ENCODE measurements at regions not wholly inside any gene's neighbourhood (a gene's known extent, or its start where the extent isn't known, plus 50 kb on each side); places are given as distances from the start of the nearest gene placed in this dataset.

DNA sequence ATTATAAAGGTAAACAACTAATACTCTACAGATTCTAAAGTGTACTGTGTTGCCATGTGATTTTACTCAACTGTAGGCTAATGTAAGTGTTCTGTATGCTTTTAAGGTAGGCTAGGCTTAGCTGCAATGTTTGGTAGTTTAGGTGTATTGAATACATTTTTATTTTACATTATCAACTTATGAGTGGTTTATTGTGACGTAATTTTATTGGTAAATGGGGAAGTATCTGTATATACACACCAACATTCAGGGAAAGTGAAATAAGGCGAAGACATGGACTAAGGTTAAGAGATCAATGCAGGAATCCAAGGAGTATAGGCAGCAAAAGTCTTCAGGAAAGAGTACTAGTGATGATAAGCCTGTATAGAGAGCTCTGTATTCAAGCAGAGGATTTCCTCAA is 365.8 kb upstream of the MGAT4C start:
- H3K27ac Mint-ChIP-seq = no peak overlapping the region
- Histone ChIP-seq H4K20me1 (ENCODE audit: insufficient read depth, low read length) (no peaks in the 10 kb centered on the region), H3K27me3 (ENCODE audit: control insufficient read depth in 2 of 2, insufficient read depth in 2 of 2, low read length in 2 of 2) (no peaks in the 10 kb centered on the region), H3K36me3 (replicated peaks in 1 of 2; ENCODE audit: control insufficient read depth in 1 of 2, insufficient read depth in 2 of 2, low read length in 2 of 2) (no peaks in the 10 kb centered on the region), H3K4me1 (ENCODE audit: control insufficient read depth in 1 of 2, insufficient read depth in 2 of 2, low read length in 2 of 2) (no peaks in the 10 kb centered on the region), H3K27ac (ENCODE audit: low read depth in 1 of 2, low read length in 2 of 2) (no peak overlapping the region), H3K4me3 (replicated peaks in 1 of 3; ENCODE audit: low read depth in 2 of 3, low read length in 3 of 3) (no peak overlapping the region), H3K9me3 (replicated peaks in 1 of 2; ENCODE audit: control insufficient read depth in 1 of 2, insufficient read depth in 1 of 2, low read length in 2 of 2) (peaks cover 9 to 10% of the 10 kb centered on the region in 2 donors), H3K79me2 (ENCODE audit: insufficient read depth, low read length) (no peaks in the 10 kb centered on the region), H3K4me2 (replicated peaks; ENCODE audit: extremely low read depth, low read length, poor library complexity, severe bottlenecking) (no peak overlapping the region), H3K9ac (ENCODE audit: insufficient read depth, low read length, poor library complexity, severe bottlenecking) (no peak overlapping the region), H2AFZ (ENCODE audit: insufficient read depth, low read depth, low read length, poor library complexity, severe bottlenecking) (no peak overlapping the region)
- DNase-seq = no peak
- H3K4me3 Mint-ChIP-seq = no peak overlapping the region
- H3K36me3 Mint-ChIP-seq = no peaks in the 10 kb centered on the region
- no peaks in the 10 kb centered on the region for H3K27me3 Mint-ChIP-seq (ENCODE audit: low read depth in 3 of 3)
- intact Hi-C loops (cut with micrococcal nuclease) = no loop called here
- WGBS (ENCODE audit: insufficient coverage) = no CpG with 5 or more reads among the region's 2 CpGs
- H3K4me1 Mint-ChIP-seq = no peaks in the 10 kb centered on the region
- peaks cover 0 to 7% (median 2%) of the 10 kb centered on the region in 7 donors for H3K9me3 Mint-ChIP-seq
- TF ChIP-seq, protein P1, sequence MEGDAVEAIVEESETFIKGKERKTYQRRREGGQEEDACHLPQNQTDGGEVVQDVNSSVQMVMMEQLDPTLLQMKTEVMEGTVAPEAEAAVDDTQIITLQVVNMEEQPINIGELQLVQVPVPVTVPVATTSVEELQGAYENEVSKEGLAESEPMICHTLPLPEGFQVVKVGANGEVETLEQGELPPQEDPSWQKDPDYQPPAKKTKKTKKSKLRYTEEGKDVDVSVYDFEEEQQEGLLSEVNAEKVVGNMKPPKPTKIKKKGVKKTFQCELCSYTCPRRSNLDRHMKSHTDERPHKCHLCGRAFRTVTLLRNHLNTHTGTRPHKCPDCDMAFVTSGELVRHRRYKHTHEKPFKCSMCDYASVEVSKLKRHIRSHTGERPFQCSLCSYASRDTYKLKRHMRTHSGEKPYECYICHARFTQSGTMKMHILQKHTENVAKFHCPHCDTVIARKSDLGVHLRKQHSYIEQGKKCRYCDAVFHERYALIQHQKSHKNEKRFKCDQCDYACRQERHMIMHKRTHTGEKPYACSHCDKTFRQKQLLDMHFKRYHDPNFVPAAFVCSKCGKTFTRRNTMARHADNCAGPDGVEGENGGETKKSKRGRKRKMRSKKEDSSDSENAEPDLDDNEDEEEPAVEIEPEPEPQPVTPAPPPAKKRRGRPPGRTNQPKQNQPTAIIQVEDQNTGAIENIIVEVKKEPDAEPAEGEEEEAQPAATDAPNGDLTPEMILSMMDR (IDR thresholded peaks at IDR 0.05) = no peak

DNA sequence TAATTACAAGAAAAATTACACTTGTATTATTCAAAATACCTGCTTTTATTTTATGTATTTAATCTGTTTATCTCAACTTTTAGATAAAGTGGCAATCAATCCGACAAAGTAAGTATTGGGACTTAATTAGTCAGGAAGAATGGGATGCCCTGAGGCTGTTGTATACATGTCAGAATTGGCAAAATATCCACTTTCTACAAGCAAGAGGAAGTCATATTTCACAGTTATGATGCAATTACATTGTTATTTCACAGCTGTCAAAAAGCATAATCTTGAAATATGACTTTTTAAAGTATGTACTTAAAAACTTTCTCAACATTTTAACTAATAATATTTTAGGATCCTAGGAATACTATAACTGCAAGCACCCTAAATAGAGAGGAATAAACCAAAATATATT is 357.1 kb upstream of the MGAT4C start:
- Histone ChIP-seq H3K9ac (ENCODE audit: insufficient read depth, low read length, poor library complexity, severe bottlenecking) (no peak overlapping the region), H3K4me3 (replicated peaks in 1 of 3; ENCODE audit: low read depth in 2 of 3, low read length in 3 of 3) (no peak overlapping the region), H3K4me2 (replicated peaks; ENCODE audit: extremely low read depth, low read length, poor library complexity, severe bottlenecking) (no peak overlapping the region), H4K20me1 (ENCODE audit: insufficient read depth, low read length) (no peaks in the 10 kb centered on the region), H2AFZ (ENCODE audit: insufficient read depth, low read depth, low read length, poor library complexity, severe bottlenecking) (no peak overlapping the region), H3K27me3 (ENCODE audit: control insufficient read depth in 2 of 2, insufficient read depth in 2 of 2, low read length in 2 of 2) (no peaks in the 10 kb centered on the region), H3K36me3 (replicated peaks in 1 of 2; ENCODE audit: control insufficient read depth in 1 of 2, insufficient read depth in 2 of 2, low read length in 2 of 2) (no peaks in the 10 kb centered on the region), H3K4me1 (ENCODE audit: control insufficient read depth in 1 of 2, insufficient read depth in 2 of 2, low read length in 2 of 2) (no peaks in the 10 kb centered on the region), H3K27ac (ENCODE audit: low read depth in 1 of 2, low read length in 2 of 2) (no peak overlapping the region), H3K9me3 (replicated peaks in 1 of 2; ENCODE audit: control insufficient read depth in 1 of 2, insufficient read depth in 1 of 2, low read length in 2 of 2) (no peaks in the 10 kb centered on the region), H3K79me2 (ENCODE audit: insufficient read depth, low read length) (no peaks in the 10 kb centered on the region)
- TF ChIP-seq, protein P1 (IDR thresholded peaks at IDR 0.05) = no peak
- Mint-ChIP-seq H3K27ac (no peak overlapping the region), H3K4me3 (no peak overlapping the region), H3K27me3 (ENCODE audit: low read depth in 3 of 3) (no peaks in the 10 kb centered on the region), H3K4me1 (no peaks in the 10 kb centered on the region), H3K36me3 (no peaks in the 10 kb centered on the region), H3K9me3 (peaks cover 0 to 2% (median 0%) of the 10 kb centered on the region in 7 donors)
- no CpG with 5 or more reads among the region's 1 CpG for WGBS (ENCODE audit: insufficient coverage)
- DNase-seq = no peak
- intact Hi-C loops (cut with micrococcal nuclease) = no loop called here

Data from CD14-positive monocyte (primary cell).